ENCODE measurements at regions not wholly inside any gene's neighbourhood (a gene's known extent, or its start where the extent isn't known, plus 50 kb on each side); places are given as distances from the start of the nearest gene placed in this dataset.
"Not testable (repeated sequence)": the region's sequence is repeated elsewhere in the genome, so short reads cannot be mapped to it uniquely, and the experiment has no call there.

- DNase-seq: no peak
These were observed 545.2 kb upstream of the BRINP3 start for GRCh38 chr1:191022856-191023255.

- DNase-seq: no peak
These were observed 548.4 kb upstream of the BRINP3 start for GRCh38 chr1:191025896-191026642.

- DNase-seq: no peak
These were observed 549.2 kb upstream of the BRINP3 start for GRCh38 chr1:191026828-191027227.

- DNase-seq: no peak
These were observed 556.5 kb upstream of the BRINP3 start for GRCh38 chr1:191034132-191034531.

- DNase-seq: no peak
These were observed 565.4 kb upstream of the BRINP3 start for GRCh38 chr1:191043066-191043465.

GRCh38 chr1:191049781-191050180 lies 572.1 kb upstream of the BRINP3 start:
- no peak for DNase-seq

- no peak for DNase-seq
These were observed 575.2 kb upstream of the BRINP3 start for GRCh38 chr1:191052888-191053287.

- DNase-seq: no peak
These were observed 587.7 kb upstream of the BRINP3 start for GRCh38 chr1:191065346-191065745.

- no peak for DNase-seq
These were observed 588.1 kb upstream of the BRINP3 start for GRCh38 chr1:191065771-191066170.

- DNase-seq: no peak
These were observed 597.2 kb upstream of the BRINP3 start for GRCh38 chr1:191074881-191075280.

GRCh38 chr1:191083090-191083489 lies 605.4 kb upstream of the BRINP3 start:
- not testable (repeated sequence) for DNase-seq

- no peak for DNase-seq
These were observed 607.5 kb upstream of the BRINP3 start for GRCh38 chr1:191085121-191085520.

- no peak for DNase-seq
These were observed 609.2 kb upstream of the BRINP3 start for GRCh38 chr1:191086910-191087309.

- no peak for DNase-seq
These were observed 618.7 kb upstream of the BRINP3 start for GRCh38 chr1:191096405-191096804.

GRCh38 chr1:191099696-191100095 lies 622.0 kb upstream of the BRINP3 start:
- no peak for DNase-seq

- no peak for DNase-seq
These were observed 624.3 kb upstream of the BRINP3 start for GRCh38 chr1:191101960-191102359.

- no peak for DNase-seq
These were observed 648.3 kb upstream of the BRINP3 start for GRCh38 chr1:191125950-191126349.

GRCh38 chr1:191134796-191135195 lies 657.1 kb upstream of the BRINP3 start:
- no peak for DNase-seq

GRCh38 chr1:191140038-191140437 lies 662.4 kb upstream of the BRINP3 start:
- no peak for DNase-seq

GRCh38 chr1:191142748-191143147 lies 665.1 kb upstream of the BRINP3 start:
- DNase-seq: no peak

GRCh38 chr1:191145834-191146233 lies 668.2 kb upstream of the BRINP3 start:
- DNase-seq: no peak

- no peak for DNase-seq
These were observed 673.7 kb upstream of the BRINP3 start for GRCh38 chr1:191151321-191151807.

- DNase-seq: no peak
These were observed 675.1 kb upstream of the BRINP3 start for GRCh38 chr1:191152776-191153175.

- DNase-seq: no peak
These were observed 677.5 kb upstream of the BRINP3 start for GRCh38 chr1:191155178-191155577.

- no peak for DNase-seq
These were observed 683.2 kb upstream of the BRINP3 start for GRCh38 chr1:191160837-191161236.
